GM18511 (cell line): ENCODE measurements at regions not wholly inside any gene's neighbourhood (a gene's known extent, or its start where the extent isn't known, plus 50 kb on each side); places are given as distances from the start of the nearest gene placed in this dataset.
"Not testable (repeated sequence)": the region's sequence is repeated elsewhere in the genome, so short reads cannot be mapped to it uniquely, and the experiment has no call there.

Source experiments
- ATAC-seq: cut with Tn5 transposase; IDR thresholded peaks from one replicate; pipeline ENCODE4 v1.9.1; 2021; ENCODE audit warnings: mild to moderate bottlenecking, moderate library complexity; ENCODE audit not compliant: unreplicated experiment

- ATAC-seq = no peak
These were observed 74.8 kb upstream of the NEDD9 start for GRCh38 chr6:11307226-11307625.

GRCh38 chr6:11304946-11305345 is 72.5 kb upstream of the NEDD9 start:
- ATAC-seq = no peak

DNA sequence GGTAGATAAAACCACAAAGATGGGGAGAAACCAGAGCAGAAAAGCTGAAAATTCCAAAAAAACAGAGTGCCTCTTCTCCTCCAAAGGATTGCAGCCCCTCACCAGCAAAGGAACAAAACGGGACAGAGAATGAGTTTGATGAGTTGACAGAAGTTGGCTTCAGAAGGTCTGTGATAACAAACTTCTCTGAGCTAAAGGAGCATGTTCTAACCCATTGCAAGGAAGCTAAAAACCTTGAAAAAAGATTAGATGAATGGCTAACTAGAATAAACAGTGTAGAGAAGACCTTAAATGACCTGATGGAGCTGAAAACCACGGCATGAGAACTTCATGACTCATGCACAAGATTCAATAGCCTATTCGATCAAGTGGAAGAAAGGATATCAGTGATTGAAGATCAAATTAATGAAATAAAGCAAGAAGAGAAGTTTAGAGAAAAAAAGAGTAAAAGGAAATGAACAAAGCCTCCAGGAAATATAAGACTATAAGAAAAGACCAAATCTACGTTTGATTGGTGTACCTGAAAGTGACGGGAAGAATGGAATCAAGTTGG is 67.5 kb upstream of the NEDD9 start:
- not testable (repeated sequence) for ATAC-seq

DNA sequence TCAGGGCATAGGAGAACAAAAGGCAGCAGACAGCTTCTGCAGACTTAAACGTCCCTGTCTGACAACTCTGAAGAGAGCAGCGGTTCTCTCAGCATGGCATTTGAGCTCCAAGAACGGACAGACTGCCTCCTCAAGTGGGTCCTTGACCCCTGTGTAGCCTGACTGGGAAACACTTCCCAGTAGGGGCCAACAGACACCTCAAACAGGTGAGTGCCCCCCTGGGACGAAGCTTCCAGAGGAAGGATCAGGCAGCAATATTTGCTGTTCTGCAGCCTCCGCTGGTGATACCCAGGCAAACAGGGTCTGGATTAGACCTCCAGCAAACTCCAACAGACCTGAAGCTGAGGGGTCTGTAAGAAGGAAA is 66.9 kb upstream of the NEDD9 start:
- ATAC-seq = not testable (repeated sequence)

DNA sequence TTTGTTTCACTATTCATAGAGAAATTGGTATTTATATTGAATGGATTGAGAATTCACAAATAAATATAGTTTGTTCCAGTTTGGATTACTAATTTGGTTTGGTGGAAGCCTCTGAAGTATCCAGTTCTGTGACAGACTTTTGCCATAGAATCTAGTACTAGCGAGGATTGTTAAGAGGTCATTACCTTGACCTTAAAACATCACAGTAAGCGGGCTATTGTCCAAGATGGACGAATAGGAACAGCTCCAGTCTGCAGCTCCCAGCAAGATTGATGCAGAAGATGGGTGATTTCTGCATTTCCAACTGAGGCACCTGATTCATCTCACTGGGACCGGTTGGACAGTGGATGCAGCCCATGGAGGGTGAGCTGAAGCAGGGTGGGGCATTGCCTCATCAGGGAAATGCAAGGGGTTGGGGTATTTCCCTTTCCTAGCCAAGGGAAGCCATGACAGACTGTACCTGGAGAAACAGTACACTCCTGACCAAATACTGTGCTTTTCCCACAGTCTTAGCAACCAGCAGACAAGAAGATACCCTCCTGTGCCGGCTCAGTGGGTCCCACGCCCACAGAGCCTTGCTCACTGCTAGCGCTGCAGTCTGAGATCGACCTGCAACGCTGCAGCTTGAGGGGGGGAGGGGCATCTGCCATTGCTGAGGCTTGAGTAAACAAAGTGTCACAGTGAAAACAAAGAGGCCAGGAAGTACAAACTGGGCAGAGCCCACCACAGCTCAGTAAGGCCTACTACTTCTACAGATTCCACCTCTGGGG is 66.4 kb upstream of the NEDD9 start:
- no peak for ATAC-seq

GRCh38 chr6:11297376-11297729 is 64.9 kb upstream of the NEDD9 start:
- no peak for ATAC-seq

- ATAC-seq = no peak
These were observed 64.2 kb upstream of the NEDD9 start for GRCh38 chr6:11296449-11297375.

- ATAC-seq = no peak
These were observed 63.5 kb upstream of the NEDD9 start for GRCh38 chr6:11295969-11296368.

- ATAC-seq = no peak
These were observed 61.8 kb upstream of the NEDD9 start for GRCh38 chr6:11294228-11294627.

DNA sequence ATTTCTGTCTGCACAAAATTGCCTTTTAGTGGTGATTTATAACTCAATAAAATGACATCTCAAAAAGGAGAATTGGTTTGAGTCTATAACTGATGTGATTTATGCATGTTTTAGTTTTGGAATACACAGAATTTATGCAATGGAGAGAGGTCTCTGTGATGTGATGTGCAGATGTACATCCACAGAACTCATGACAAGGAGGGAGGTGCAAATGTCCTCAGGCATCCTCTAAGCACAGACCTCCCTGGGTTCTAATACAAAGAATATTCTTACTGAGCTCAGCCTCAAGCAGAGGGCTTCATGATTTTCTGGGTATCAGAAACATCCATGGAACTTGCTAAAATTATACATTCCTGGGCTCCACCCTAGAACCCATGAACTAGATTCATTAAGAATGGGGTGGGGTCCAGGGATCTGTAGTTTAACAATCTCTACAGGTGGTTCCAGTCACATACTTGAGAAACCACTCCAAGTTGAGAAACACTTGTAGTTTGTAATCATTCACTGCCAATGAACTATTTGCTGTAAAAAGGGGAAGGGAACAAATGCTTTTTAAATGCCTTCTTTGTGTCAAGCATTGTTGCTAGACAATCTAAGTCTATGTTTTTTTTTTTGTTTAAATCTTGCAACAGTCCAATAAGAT is 60.2 kb upstream of the NEDD9 start:
- no peak for ATAC-seq

- ATAC-seq = no peak
These were observed 59.6 kb upstream of the NEDD9 start for GRCh38 chr6:11292091-11292490.

GRCh38 chr6:11291582-11291981 is 59.1 kb upstream of the NEDD9 start:
- ATAC-seq = peak; percentile 57

GRCh38 chr6:11290027-11290426 is 57.6 kb upstream of the NEDD9 start:
- ATAC-seq = no peak

DNA sequence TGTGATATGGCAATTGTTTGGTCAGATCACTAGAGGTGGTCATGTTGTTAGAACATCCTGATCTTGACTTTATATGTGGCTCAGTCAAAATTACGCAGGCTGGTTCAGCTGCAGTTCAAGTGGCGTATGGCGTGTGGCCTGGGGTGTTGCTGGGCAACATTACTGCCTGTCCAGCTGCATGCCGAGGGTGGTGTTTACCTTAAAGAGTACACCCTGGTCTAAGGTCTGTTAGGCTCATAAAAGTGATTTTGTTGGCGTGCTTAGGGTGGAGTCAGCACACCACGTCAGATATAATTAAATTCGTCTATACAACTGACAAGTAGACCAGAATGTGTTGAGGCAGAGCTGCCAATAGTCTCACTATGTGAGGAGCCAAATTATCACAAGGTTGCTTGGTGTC is 55.6 kb upstream of the NEDD9 start:
- ATAC-seq = no peak

- ATAC-seq = no peak
These were observed 52.5 kb upstream of the NEDD9 start for GRCh38 chr6:11284996-11285395.

GRCh38 chr6:11283629-11284028 is 51.2 kb upstream of the NEDD9 start:
- no peak for ATAC-seq

GRCh38 chr6:11282875-11283274 is 50.4 kb upstream of the NEDD9 start:
- no peak for ATAC-seq
